IMR-90 (cell line): ENCODE measurements at regions not wholly inside any gene's neighbourhood (a gene's known extent, or its start where the extent isn't known, plus 50 kb on each side); places are given as distances from the start of the nearest gene placed in this dataset.

Experiments
- ATAC-seq: fragments of 200-7000 bp; cut with Tn5 transposase; 2 replicates; pipeline ENCODE4 v1.9.1; 2020; ENCODE audit warnings: low read depth, mild to moderate bottlenecking, moderate library complexity
- BruUV-seq: library from RNA; stranded (reverse); fragments of 400-500 nt; replicated peaks from 2 replicates; lab custom pipeline; 2021; lab: Mats Ljungman, UMichigan
- CTCF ChIA-PET: fragments of 300-600 bp; formaldehyde crosslinking; extraction: SDS; loops from one replicate; lab custom pipeline; 2021; ENCODE audit warnings: antibody characterized with exemption; lab: Yijun Ruan, JAX
- POLR2A ChIA-PET: fragments of 300-600 bp; sonication (Branson Sonifier 250); formaldehyde crosslinking; loops from one replicate; lab custom pipeline; 2022; ENCODE audit warnings: antibody characterized with exemption; ENCODE audit not compliant: unreplicated experiment; lab: Charles Lee
- DNase-seq: peaks from one replicate; pipeline ENCODE4 v3.0.0; 2013
- H2AFZ ChIP-seq: replicated peaks from 2 replicates; pipeline ENCODE3; 2013; ENCODE audit warnings: low read length, mild to moderate bottlenecking; ENCODE audit not compliant: poor library complexity
- H2AK5ac ChIP-seq: 2 replicates; pipeline ENCODE4 v1.6.1; 2013; ENCODE audit warnings: low read depth, low read length, inconsistent platforms
- H2AK9ac ChIP-seq: replicated peaks from 2 replicates; pipeline ENCODE3; 2013; ENCODE audit warnings: mild to moderate bottlenecking, low read depth, low read length, moderate library complexity; ENCODE audit not compliant: poor library complexity
- H2BK120ac ChIP-seq: 2 replicates; pipeline ENCODE4 v1.6.1; 2013; ENCODE audit warnings: low read depth, low read length, inconsistent platforms
- H2BK15ac ChIP-seq: 3 replicates; pipeline ENCODE4 v1.6.1; 2013; ENCODE audit warnings: low read depth, low read length, inconsistent platforms
- H2BK20ac ChIP-seq: 2 replicates; pipeline ENCODE4 v1.6.1; 2013; ENCODE audit warnings: low read depth, mild to moderate bottlenecking, inconsistent platforms, low read length, moderate library complexity
- H2BK5ac ChIP-seq: 2 replicates; pipeline ENCODE4 v1.6.1; 2013; ENCODE audit warnings: mild to moderate bottlenecking, low read depth, low read length, inconsistent platforms; ENCODE audit not compliant: poor library complexity, severe bottlenecking
- H3K14ac ChIP-seq: replicated peaks from 2 replicates; pipeline ENCODE4 v1.6.1; 2013; ENCODE audit warnings: low read depth, low read length, inconsistent platforms
- H3K18ac ChIP-seq: 2 replicates; pipeline ENCODE4 v1.6.1; 2013; ENCODE audit warnings: low read depth, low read length, control low read depth
- H3K23ac ChIP-seq: 2 replicates; pipeline ENCODE4 v1.6.1; 2013; ENCODE audit warnings: low read depth, low read length, inconsistent platforms
- H3K27ac ChIP-seq: 2 replicates; pipeline ENCODE4 v1.5.1; 2013; ENCODE audit warnings: mild to moderate bottlenecking, control low read depth, low read length; ENCODE audit not compliant: insufficient read depth
- H3K27me3 ChIP-seq: 2 replicates; pipeline ENCODE4 v1.6.1; 2013; ENCODE audit warnings: low read length; ENCODE audit not compliant: control insufficient read depth, insufficient read depth
- H3K36me3 ChIP-seq: 2 replicates; pipeline ENCODE4 v1.6.1; 2013; ENCODE audit warnings: low read length, mixed read lengths; ENCODE audit not compliant: control insufficient read depth, insufficient read depth
- H3K4ac ChIP-seq: 2 replicates; pipeline ENCODE4 v1.6.1; 2013; ENCODE audit warnings: low read depth, low read length, inconsistent platforms
- H3K4me1 ChIP-seq: 2 replicates; pipeline ENCODE4 v1.6.1; 2013; ENCODE audit warnings: low read length, mixed read lengths; ENCODE audit not compliant: control insufficient read depth, insufficient read depth
- H3K4me2 ChIP-seq: 2 replicates; pipeline ENCODE4 v1.6.1; 2013; ENCODE audit warnings: low read depth, mild to moderate bottlenecking, control low read depth, low read length, moderate library complexity
- H3K4me3 ChIP-seq: 2 replicates; pipeline ENCODE4 v1.5.1; 2013; ENCODE audit warnings: low read depth, mild to moderate bottlenecking, control low read depth, low read length, moderate library complexity; ENCODE audit not compliant: insufficient read depth
- H3K56ac ChIP-seq: 2 replicates; pipeline ENCODE4 v1.6.1; 2013; ENCODE audit warnings: low read length, inconsistent platforms; ENCODE audit not compliant: insufficient read depth; ENCODE audit errors: extremely low read depth
- H3K79me1 ChIP-seq, 2 experiments: 2 replicates each; pipeline ENCODE4 v1.6.1; 2013; ENCODE audit warnings: low read length in 2 of 2, inconsistent platforms in 1 of 2, low read depth in 1 of 2
- H3K9ac ChIP-seq: 2 replicates; pipeline ENCODE4 v1.6.1; 2013; ENCODE audit warnings: low read depth, low read length, control low read depth
- H3K9me1 ChIP-seq: 2 replicates; pipeline ENCODE4 v1.6.1; 2013; ENCODE audit warnings: low read length, inconsistent platforms; ENCODE audit not compliant: insufficient read depth
- H3K9me3 ChIP-seq: 2 replicates; pipeline ENCODE4 v1.6.1; 2013; ENCODE audit warnings: low read length; ENCODE audit not compliant: control insufficient read depth, insufficient read depth
- H4K20me1 ChIP-seq: 2 replicates; pipeline ENCODE4 v1.6.1; 2013; ENCODE audit warnings: low read length, inconsistent platforms; ENCODE audit not compliant: insufficient read depth
- H4K5ac ChIP-seq: 2 replicates; pipeline ENCODE4 v1.6.1; 2013; ENCODE audit warnings: mild to moderate bottlenecking, low read depth, low read length, control low read depth
- H4K8ac ChIP-seq, 2 experiments: 2 replicates each; pipeline ENCODE4 v1.6.1; 2013; ENCODE audit warnings: low read depth in 2 of 2, low read length in 2 of 2, control low read depth in 1 of 2, inconsistent platforms in 1 of 2
- H4K91ac ChIP-seq: 2 replicates; pipeline ENCODE4 v1.6.1; 2013; ENCODE audit warnings: low read depth, low read length, inconsistent platforms; ENCODE audit not compliant: insufficient read depth
- CHD1 ChIP-seq: IDR thresholded peaks from 2 replicates; pipeline ENCODE4 v1.6.1; 2012; ENCODE audit warnings: low read depth, low read length, improper control_type of control experiment
- FOS ChIP-seq: fragments of 150-350 bp; IDR thresholded peaks from 2 replicates; pipeline ENCODE4 v1.6.1; 2016; ENCODE audit warnings: low read depth, low read length
- RFX5 ChIP-seq: IDR thresholded peaks from 2 replicates; pipeline ENCODE4 v1.8.0; 2012; ENCODE audit warnings: low read depth, mild to moderate bottlenecking, low read length, moderate library complexity
- SMC3 ChIP-seq: fragments of 150-350 bp; IDR thresholded peaks from 2 replicates; pipeline ENCODE4 v1.6.1; 2016; ENCODE audit warnings: low read depth, mild to moderate bottlenecking, antibody characterized with exemption, low read length, moderate library complexity
- dilution Hi-C: fragments of 300-500 bp; cut with HindIII; formaldehyde crosslinking; loops from one replicate; pipeline ENCODE4 v1.14.3; 2018; ENCODE audit warnings: low sequenced_read_pairs; ENCODE audit not compliant: unreplicated experiment
- in situ Hi-C: fragments of 300-500 bp; cut with MboI; formaldehyde crosslinking; loops from 3 replicates; pipeline ENCODE4 v1.14.3; 2019; ENCODE audit warnings: low sequenced_read_pairs, inconsistent platforms, mixed read lengths
- intact Hi-C: fragments of 100-400 bp; cut with micrococcal nuclease; formaldehyde crosslinking; loops from 2 replicates; pipeline ENCODE4 v1.10.0; 2022

DNA sequence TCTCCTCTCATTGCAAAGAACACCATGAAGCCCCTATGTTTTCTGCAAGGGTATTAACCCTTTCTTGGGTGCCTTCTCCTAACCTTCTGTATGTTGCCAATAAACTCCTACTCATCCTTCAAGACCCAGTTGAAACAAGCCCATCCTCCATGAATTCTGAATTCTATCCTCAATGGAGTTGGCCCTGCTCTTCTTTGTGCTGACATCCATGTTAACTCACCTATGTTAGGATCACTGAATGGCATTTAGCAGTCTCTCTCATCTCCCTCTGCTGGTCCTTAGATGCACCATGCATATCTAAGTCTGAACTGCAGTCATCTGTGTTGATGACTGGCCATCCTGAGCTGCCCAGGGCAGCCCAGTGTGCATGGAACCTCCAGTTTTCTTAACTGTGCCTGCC lies 129.8 kb downstream of the BUB3 start:
- H2AK5ac ChIP-seq = no peak overlapping the region
- no peak overlapping the region for H4K91ac ChIP-seq
- H3K4me1 ChIP-seq = no peaks in the 10 kb centered on the region
- intact Hi-C loops (no loop called here), in situ Hi-C loops (no loop called here), dilution Hi-C loops (no loop called here)
- ChIA-PET POLR2A (no interaction called here), CTCF (no interaction called here)
- no peaks in the 10 kb centered on the region for H3K79me1 ChIP-seq
- H2BK15ac ChIP-seq = no peak overlapping the region
- no peak overlapping the region for H3K4me2 ChIP-seq
- peaks cover 15% of the 10 kb centered on the region for H3K9me3 ChIP-seq
- no peak overlapping the region for H3K27ac ChIP-seq
- TF ChIP-seq SMC3 (no peak), FOS (no peak), RFX5 (no peak), CHD1 (no peak)
- H2AK9ac ChIP-seq = no peak overlapping the region
- no peak overlapping the region for H2BK120ac ChIP-seq
- no peaks in the 10 kb centered on the region for H4K20me1 ChIP-seq
- DNase-seq (no peak), ATAC-seq (no peak)
- no peaks in the 10 kb centered on the region for H3K27me3 ChIP-seq
- H3K4me3 ChIP-seq = no peak overlapping the region
- no peaks in the 10 kb centered on the region for H3K9me1 ChIP-seq
- no peaks in the 10 kb centered on the region for H3K36me3 ChIP-seq
- no TSS peak for BruUV-seq
- H3K56ac ChIP-seq = no peak overlapping the region
- H3K18ac ChIP-seq = no peak overlapping the region
- H4K8ac ChIP-seq = no peak overlapping the region
- no peak overlapping the region for H3K9ac ChIP-seq
- H3K23ac ChIP-seq = no peak overlapping the region
- no peak overlapping the region for H3K14ac ChIP-seq
- no peak overlapping the region for H3K4ac ChIP-seq
- H2AFZ ChIP-seq = no peak overlapping the region
- H4K5ac ChIP-seq = no peak overlapping the region
- H2BK20ac ChIP-seq = no peak overlapping the region
- H2BK5ac ChIP-seq = no peak overlapping the region
